Fibroblast of the aortic adventitia (primary cell): ENCODE measurements at regions not wholly inside any gene's neighbourhood (a gene's known extent, or its start where the extent isn't known, plus 50 kb on each side); places are given as distances from the start of the nearest gene placed in this dataset.

ENCODE experiments used
- DNase-seq: peaks from one replicate; pipeline ENCODE4 v3.0.0-alpha.2; 2010; ENCODE audit warnings: low read depth
- H3K4me3 ChIP-seq: 2 replicates; pipeline ENCODE4 v1.5.1; 2011; ENCODE audit warnings: low read depth, mild to moderate bottlenecking, control low read depth, low read length, moderate library complexity
- TF ChIP-seq, protein P1 (sequence below): IDR thresholded peaks from 2 replicates; pipeline ENCODE4 v1.5.1; 2011; ENCODE audit warnings: mild to moderate bottlenecking, low read length, control low read depth, inconsistent platforms; ENCODE audit not compliant: insufficient read depth

DNA sequence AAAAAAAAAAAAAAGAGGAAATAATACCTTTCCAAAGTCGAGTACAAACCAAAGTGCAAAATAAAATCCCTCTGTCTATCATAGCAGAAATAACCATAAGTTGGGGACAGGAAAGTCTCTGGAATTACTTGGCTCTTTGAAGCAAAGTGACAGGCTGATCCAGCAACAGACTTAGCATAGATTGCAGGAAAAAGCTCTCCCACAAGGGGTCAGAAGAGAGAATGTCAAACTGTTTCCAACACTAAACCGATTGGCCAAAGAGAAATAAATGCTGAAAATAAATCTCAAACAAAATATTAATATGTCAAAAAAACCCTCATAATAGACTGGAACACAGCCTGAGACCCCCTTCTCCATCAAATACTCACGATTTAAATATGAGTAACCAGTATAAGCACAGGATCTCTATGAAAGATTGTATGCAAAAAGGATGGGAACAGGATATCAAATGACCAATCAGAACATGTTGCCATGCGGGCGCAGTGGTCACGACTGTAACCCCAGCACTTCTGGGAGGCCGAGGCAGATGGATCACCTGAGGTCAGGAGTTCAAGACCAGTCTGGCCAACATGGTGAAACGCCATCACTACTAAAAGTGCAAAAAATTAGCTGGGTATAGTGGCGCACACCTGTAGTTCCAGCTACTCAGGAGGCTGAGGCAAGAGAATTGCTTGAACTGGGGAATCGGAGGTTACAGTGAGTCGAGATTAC is 1000.7 kb upstream of the LRRN3 start:
- DNase-seq = no peak
- TF ChIP-seq, protein P1, sequence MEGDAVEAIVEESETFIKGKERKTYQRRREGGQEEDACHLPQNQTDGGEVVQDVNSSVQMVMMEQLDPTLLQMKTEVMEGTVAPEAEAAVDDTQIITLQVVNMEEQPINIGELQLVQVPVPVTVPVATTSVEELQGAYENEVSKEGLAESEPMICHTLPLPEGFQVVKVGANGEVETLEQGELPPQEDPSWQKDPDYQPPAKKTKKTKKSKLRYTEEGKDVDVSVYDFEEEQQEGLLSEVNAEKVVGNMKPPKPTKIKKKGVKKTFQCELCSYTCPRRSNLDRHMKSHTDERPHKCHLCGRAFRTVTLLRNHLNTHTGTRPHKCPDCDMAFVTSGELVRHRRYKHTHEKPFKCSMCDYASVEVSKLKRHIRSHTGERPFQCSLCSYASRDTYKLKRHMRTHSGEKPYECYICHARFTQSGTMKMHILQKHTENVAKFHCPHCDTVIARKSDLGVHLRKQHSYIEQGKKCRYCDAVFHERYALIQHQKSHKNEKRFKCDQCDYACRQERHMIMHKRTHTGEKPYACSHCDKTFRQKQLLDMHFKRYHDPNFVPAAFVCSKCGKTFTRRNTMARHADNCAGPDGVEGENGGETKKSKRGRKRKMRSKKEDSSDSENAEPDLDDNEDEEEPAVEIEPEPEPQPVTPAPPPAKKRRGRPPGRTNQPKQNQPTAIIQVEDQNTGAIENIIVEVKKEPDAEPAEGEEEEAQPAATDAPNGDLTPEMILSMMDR = no peak
- H3K4me3 ChIP-seq = no peak overlapping the region

DNA sequence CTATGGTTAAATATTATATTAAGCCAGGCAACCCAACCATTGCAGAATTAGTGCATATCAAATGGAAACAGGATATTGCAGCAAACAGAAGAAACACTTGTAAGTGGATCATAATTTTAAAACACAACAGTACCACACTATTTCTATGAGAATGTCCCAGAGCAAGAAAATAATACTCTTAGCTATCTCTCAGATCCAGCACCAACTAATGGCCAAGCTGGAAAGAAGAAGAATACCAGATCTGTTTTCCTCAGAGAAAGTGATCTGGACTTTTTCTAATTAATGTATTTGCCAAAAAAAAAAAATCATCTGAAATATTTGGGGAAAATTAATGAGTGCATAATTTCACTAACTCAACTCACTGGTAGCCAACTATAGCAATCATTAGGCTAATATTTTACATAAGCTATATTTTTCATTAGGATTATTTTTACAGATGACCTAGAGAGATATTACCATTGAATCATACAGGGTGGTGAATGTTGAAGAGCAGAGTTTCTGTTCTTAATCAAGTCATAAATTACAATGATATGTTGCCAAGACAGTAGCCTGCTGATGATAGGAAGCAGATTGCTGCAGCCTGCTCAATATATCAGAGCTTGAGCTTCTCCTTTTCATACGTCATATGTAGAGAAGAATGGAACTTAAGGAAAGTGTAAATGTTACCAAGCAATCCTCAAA is 995.4 kb upstream of the LRRN3 start:
- no peak overlapping the region for H3K4me3 ChIP-seq
- DNase-seq = no peak
- TF ChIP-seq, protein P1 = no peak

DNA sequence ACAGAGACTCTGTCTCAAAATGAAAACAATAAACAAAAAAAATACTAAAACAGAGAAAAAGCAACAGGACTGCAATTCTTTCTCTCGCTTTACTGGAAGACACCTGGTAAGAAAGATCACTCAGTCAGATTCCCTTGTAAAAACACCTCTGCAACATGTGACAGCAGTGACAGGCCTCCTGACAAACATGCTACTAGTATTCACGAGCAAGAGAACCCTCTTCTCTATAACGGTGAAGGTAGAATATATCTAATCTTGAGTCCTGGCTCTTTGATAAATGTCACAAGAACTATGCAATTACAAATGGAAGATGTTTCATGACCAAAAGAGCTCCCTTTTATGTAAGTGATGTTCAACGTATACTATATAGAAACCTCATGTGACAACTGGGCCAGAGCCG is 986.7 kb upstream of the LRRN3 start:
- TF ChIP-seq, protein P1 = no peak
- no peak for DNase-seq
- no peak overlapping the region for H3K4me3 ChIP-seq

DNA sequence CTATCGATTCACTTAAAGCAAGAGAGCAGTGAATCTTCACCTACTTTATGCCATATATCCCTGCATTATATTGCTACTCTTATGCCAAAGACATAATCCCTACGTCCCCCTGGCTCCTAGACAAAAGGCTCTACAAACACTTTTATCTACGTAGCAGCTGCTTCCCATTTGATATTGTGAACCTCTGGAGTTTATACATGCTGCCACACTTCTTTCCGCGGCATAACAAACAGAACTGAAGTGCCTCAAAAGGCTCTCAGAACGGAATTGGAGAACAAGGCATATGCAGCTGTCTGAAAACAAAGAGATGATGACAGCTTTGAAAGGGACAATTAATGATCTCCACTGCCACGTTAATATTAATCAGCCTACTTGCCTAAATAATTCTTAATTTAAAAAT is 985.6 kb upstream of the LRRN3 start:
- TF ChIP-seq, protein P1 = no peak
- H3K4me3 ChIP-seq = no peak overlapping the region
- DNase-seq = no peak

DNA sequence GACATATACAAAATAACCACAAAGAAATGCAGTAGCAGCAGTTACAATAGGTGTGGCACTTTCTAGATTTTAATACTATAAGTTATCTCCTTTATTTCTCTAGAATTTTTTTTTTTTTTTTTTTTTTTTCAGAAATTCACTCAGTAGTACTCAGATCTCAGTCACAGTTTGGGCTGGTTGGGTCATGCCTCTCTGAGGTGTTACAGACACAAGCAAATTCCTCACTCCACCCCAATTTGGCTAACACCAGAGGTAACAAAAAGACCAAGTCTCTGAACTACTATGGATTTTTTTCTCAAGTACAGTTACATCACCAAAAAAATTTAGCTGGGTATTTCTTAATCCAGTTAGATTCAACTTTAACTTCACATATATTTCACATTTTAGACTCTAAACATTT is 985.1 kb upstream of the LRRN3 start:
- no peak for DNase-seq
- no peak overlapping the region for H3K4me3 ChIP-seq
- TF ChIP-seq, protein P1 = no peak

DNA sequence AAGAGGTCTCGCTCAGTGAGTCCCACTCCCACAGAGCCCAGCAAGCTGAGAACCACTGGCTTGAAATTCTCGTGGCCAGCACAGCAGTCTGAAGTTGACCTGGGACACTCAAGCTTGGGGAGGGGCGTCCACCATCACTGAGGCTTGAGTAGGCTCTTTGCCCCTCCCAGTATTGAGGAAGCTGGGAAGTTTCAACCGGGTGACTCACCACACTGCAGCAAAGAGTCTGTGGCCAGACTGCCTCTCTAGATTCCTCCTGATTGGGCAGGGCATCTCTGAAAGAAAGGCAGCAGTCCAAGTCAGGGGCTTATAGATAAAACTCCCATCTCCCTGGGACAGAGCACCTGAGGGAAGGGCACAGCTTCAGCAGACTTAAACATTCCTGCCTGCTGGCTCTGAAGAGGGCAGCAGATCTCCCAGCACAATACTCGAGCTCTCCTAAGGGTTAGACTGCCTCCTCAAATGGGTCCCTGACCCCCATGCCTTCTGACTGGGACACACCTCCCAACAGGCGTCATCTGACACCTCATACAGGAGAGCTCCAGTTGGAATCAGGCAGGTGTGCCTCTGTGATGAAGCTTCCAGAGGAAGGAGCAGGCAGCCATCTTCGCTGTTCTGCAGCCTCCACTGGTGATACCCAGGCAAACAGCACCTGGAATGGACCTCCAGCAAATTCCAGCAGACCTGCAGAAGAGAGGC is 970.9 kb upstream of the LRRN3 start:
- DNase-seq = no peak

More for the DNA sequence above, 970.9 kb upstream of the LRRN3 start:
- no peak overlapping the region for H3K4me3 ChIP-seq
- TF ChIP-seq, protein P1 = no peak
